Transverse colon (tissue), 4 donors: ENCODE measurements at regions not wholly inside any gene's neighbourhood (a gene's known extent, or its start where the extent isn't known, plus 50 kb on each side); places are given as distances from the start of the nearest gene placed in this dataset.

Experiments used
- DNase-seq: peaks from one replicate; pipeline ENCODE4 v3.0.0-alpha.2; 2019
- H3K27ac ChIP-seq, 4 donors: fragments of 200-600 bp; sonication (generic); 2 replicates each; pipeline ENCODE4 v1.5.1; 2016 to 2018; ENCODE audit warnings: inconsistent platforms in 4 of 4
- H3K27me3 ChIP-seq: fragments of 200-600 bp; sonication (generic); 2 replicates; pipeline ENCODE4 v1.5.1; 2017; ENCODE audit warnings: inconsistent platforms
- H3K36me3 ChIP-seq, 4 donors: fragments of 200-600 bp; sonication (generic); 2 replicates each; pipeline ENCODE4 v1.5.1; 2017 to 2019; ENCODE audit warnings: inconsistent platforms in 4 of 4
- H3K4me1 ChIP-seq, 4 donors: fragments of 200-600 bp; sonication (generic); 2 replicates each; pipeline ENCODE4 v1.5.1; 2017 to 2020; ENCODE audit warnings: inconsistent platforms in 4 of 4
- H3K4me3 ChIP-seq, 4 donors: fragments of 200-600 bp; sonication (generic); 1 replicate in 1 of 4; 2 replicates in 3 of 4; pipeline versions ENCODE4 v1.5.1 to v1.6.1; 2017 to 2019; ENCODE audit warnings: inconsistent platforms in 4 of 4
- H3K9me3 ChIP-seq, 2 donors: fragments of 200-600 bp; sonication (generic); 2 replicates each; pipeline ENCODE4 v1.5.1; 2017 to 2019; ENCODE audit warnings: inconsistent platforms in 2 of 2
- EP300 ChIP-seq: sonication (generic); formaldehyde crosslinking; IDR thresholded peaks from one replicate; pipeline ENCODE4 v1.6.1; 2017; ENCODE audit warnings: antibody characterized with exemption, low read depth
- POLR2A ChIP-seq: fragments of 450-650 bp; IDR thresholded peaks from one replicate; pipeline ENCODE4 v1.6.1; 2016; ENCODE audit warnings: antibody characterized with exemption, mild to moderate bottlenecking, moderate library complexity
- POLR2AphosphoS5 ChIP-seq, 3 donors: sonication (generic); formaldehyde crosslinking; IDR thresholded peaks; one replicate each; pipeline ENCODE4 v1.6.1; 2016; ENCODE audit warnings: antibody characterized with exemption in 3 of 3
- WGBS, 2 donors: methylation state at CpG; one replicate each; pipeline ENCODE4 v1.1.5; 2018; ENCODE audit warnings: low coverage in 1 of 2; 5-methylcytosine and 5-hydroxymethylcytosine counted together
- in situ Hi-C, 4 donors: fragments of 200-750 bp; cut with MboI; loops; one replicate each; pipeline versions ENCODE4 v1.15.0 to v1.15.1; 2017; ENCODE audit warnings: low sequenced_read_pairs in 3 of 4, low pct_ligation_motif_present in 1 of 4, low pct_unique_long_range_greater_than_20kb in 1 of 4
- intact Hi-C: fragments of 100-400 bp; cut with DNase I; formaldehyde crosslinking; loops from one replicate; pipeline ENCODE4 v1.15.1; 2023; ENCODE audit warnings: low total_unique reads
- TF ChIP-seq, protein P1 (sequence below), 5 experiments: fragments of 200-600 bp in 3 of 5; fragments of 450-650 bp in 2 of 5; sonication (generic) in 3 of 5; IDR thresholded peaks; 1 replicate in 2 of 5; 2 replicates in 3 of 5; pipeline ENCODE4 v1.5.1; 2016 to 2017; ENCODE audit warnings: antibody characterized with exemption in 5 of 5, inconsistent platforms in 3 of 5, mild to moderate bottlenecking in 2 of 5, moderate library complexity in 1 of 5

DNA sequence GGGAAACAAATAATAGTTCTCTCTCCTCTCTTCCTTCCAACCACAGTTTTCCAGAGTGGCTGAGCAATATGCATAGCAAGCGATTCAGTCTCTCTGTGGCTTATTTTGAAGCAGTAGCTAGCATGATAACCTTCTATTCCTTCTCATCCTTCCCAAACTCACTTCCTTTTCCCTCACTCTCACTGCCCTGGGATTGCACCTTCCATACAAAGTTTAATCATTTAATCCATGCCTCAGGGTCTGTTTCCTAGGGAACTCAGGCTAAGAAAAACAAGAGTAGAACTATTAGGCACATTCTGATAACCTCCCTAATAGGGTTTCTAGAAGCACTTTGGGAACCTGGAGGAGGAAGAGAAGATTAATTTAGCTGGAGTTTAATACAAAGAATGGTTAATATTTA is 97.7 kb upstream of the S1PR1 start:
- no peaks in the 10 kb centered on the region for H3K4me1 ChIP-seq
- whole genome bisulfite sequencing, 2 donors: 80 to 100% methylated on average over 1 of the region's 1 CpG
- DNase-seq: no peak
- H3K27ac ChIP-seq: no peak overlapping the region
- H3K36me3 ChIP-seq: no peaks in the 10 kb centered on the region
- TF ChIP-seq POLR2AphosphoS5 (IDR thresholded peaks at IDR 0.05) (no peak), EP300 (no peak), POLR2A (no peak)
- TF ChIP-seq, protein P1, sequence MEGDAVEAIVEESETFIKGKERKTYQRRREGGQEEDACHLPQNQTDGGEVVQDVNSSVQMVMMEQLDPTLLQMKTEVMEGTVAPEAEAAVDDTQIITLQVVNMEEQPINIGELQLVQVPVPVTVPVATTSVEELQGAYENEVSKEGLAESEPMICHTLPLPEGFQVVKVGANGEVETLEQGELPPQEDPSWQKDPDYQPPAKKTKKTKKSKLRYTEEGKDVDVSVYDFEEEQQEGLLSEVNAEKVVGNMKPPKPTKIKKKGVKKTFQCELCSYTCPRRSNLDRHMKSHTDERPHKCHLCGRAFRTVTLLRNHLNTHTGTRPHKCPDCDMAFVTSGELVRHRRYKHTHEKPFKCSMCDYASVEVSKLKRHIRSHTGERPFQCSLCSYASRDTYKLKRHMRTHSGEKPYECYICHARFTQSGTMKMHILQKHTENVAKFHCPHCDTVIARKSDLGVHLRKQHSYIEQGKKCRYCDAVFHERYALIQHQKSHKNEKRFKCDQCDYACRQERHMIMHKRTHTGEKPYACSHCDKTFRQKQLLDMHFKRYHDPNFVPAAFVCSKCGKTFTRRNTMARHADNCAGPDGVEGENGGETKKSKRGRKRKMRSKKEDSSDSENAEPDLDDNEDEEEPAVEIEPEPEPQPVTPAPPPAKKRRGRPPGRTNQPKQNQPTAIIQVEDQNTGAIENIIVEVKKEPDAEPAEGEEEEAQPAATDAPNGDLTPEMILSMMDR (IDR thresholded peaks at IDR 0.05): no peak
- no peaks in the 10 kb centered on the region for H3K9me3 ChIP-seq
- H3K4me3 ChIP-seq: no peak overlapping the region
- intact Hi-C loops (no loop called here), in situ Hi-C loops (no loop called here)
- no peaks in the 10 kb centered on the region for H3K27me3 ChIP-seq

DNA sequence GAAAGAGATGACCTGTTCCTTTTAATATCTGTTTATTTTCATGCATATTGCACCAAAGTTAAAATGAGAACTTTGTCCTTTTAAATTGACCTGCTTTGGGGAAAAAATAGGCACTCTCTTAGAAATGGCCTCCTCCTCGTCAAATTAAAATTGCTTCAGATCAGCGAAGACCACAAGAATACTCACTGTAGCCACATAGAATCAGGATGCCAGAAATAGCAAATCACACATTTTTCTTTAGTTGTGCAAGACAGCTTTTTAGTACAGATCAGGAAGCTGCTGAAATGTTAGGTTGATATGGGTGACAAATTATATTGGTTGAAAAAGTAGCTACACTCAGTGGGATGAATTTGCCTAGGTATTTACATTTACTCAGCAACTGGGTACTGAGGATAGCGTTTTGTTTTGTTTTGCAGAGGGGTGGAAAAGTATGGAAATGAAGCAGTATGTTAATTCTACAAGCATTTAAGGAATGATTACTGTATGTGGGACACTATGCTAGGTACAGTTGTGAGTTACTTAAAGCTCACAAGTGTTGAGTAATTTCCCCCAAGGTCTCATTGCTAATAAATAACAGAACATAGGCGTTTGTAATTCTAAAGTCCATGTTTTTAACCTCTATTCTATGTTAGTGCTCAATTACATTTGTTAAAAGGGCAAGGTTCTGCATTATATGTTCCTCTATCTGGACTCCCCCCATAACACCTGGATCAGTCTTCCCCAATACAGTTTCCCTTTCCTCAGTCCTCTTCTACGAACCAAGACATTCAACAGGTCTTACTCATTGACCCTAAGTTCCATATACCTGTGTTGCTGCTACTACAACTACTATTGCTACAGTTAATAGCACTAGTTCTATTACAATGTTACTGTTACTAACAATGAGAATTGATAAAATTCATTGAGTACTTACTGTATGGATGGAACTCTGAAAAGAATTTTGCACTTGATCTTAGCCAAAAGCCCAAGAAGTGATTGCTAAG is 99.4 kb upstream of the S1PR1 start:
- no peaks in the 10 kb centered on the region for H3K9me3 ChIP-seq
- intact Hi-C loops: no loop called here
- H3K27me3 ChIP-seq: no peaks in the 10 kb centered on the region
- 48 to 54% methylated on average over 4 to 5 of the region's 5 CpGs for WGBS, 2 donors
- in situ Hi-C loops: no loop called here
- no peak overlapping the region for H3K4me3 ChIP-seq
- no peaks in the 10 kb centered on the region for H3K36me3 ChIP-seq
- TF ChIP-seq POLR2A: no peak
- TF ChIP-seq POLR2AphosphoS5 (IDR thresholded peaks at IDR 0.05): no peak
- TF ChIP-seq EP300: no peak
- TF ChIP-seq, protein P1 (IDR thresholded peaks at IDR 0.05): no peak
- H3K27ac ChIP-seq: no peak overlapping the region
- no peaks in the 10 kb centered on the region for H3K4me1 ChIP-seq
- DNase-seq: no peak

DNA sequence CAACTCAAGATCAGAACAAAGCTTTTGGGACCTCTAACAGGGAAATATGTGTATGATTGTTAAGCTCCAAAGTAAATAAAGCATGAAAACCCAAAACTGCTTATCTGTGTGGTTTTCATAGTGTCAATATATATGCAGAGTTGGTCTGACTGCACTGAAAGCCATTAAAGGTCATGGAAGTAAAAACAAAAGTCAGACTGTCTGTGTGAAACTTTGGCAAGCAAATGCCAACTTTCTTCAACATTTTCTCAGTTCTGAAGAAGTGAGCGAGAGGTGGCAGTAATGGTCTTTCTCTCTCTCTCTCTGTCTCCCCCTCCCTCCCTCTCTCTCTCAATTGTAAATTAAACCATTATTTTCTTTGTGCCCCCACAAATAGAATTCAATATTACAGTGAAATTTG is 100.1 kb upstream of the S1PR1 start:
- H3K27ac ChIP-seq: no peak overlapping the region

DNA sequence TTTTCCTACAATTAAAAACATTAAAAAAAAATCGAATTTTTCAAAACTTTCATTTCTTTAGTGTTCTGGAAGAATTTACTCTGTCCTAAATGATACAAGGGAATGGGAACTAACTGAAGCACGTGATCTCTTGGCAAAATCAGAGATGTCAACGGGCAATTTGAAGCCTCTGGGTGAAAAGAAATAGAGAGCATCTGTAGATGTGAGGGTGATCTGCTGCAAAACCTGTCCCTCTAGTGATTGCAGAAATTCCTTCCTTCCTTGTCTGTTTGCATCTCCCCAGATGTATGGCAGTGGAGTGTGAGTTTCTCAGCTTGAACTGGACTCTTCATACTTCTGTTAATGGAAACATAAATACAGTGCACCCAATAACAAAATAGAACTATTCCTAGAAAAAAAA is 100.5 kb upstream of the S1PR1 start:
- Histone ChIP-seq H3K4me1 (no peaks in the 10 kb centered on the region), H3K9me3 (no peaks in the 10 kb centered on the region), H3K27ac (no peak overlapping the region), H3K27me3 (no peaks in the 10 kb centered on the region), H3K4me3 (no peak overlapping the region), H3K36me3 (no peaks in the 10 kb centered on the region)
- in situ Hi-C loops: no loop called here
- intact Hi-C loops: no loop called here
- DNase-seq: no peak
- no peak for TF ChIP-seq POLR2A
- no peak for TF ChIP-seq POLR2AphosphoS5 (IDR thresholded peaks at IDR 0.05)
- WGBS, 2 donors: 53 to 67% methylated on average over 2 to 3 of the region's 3 CpGs

More for the DNA sequence above, 100.1 kb upstream of the S1PR1 start:
- Histone ChIP-seq H3K4me3 (no peak overlapping the region), H3K36me3 (no peaks in the 10 kb centered on the region), H3K9me3 (no peaks in the 10 kb centered on the region), H3K4me1 (no peaks in the 10 kb centered on the region), H3K27me3 (no peaks in the 10 kb centered on the region)
- 61 to 86% methylated on average over 1 of the region's 1 CpG for WGBS, 2 donors
- no peak for TF ChIP-seq POLR2AphosphoS5 (IDR thresholded peaks at IDR 0.05)
- TF ChIP-seq POLR2A: no peak
- TF ChIP-seq EP300: no peak
- TF ChIP-seq, protein P1 (IDR thresholded peaks at IDR 0.05): no peak
- in situ Hi-C loops (no loop called here), intact Hi-C loops (no loop called here)
- DNase-seq: no peak
